ENCODE measurements at regions not wholly inside any gene's neighbourhood (a gene's known extent, or its start where the extent isn't known, plus 50 kb on each side); places are given as distances from the start of the nearest gene placed in this dataset.

DNA sequence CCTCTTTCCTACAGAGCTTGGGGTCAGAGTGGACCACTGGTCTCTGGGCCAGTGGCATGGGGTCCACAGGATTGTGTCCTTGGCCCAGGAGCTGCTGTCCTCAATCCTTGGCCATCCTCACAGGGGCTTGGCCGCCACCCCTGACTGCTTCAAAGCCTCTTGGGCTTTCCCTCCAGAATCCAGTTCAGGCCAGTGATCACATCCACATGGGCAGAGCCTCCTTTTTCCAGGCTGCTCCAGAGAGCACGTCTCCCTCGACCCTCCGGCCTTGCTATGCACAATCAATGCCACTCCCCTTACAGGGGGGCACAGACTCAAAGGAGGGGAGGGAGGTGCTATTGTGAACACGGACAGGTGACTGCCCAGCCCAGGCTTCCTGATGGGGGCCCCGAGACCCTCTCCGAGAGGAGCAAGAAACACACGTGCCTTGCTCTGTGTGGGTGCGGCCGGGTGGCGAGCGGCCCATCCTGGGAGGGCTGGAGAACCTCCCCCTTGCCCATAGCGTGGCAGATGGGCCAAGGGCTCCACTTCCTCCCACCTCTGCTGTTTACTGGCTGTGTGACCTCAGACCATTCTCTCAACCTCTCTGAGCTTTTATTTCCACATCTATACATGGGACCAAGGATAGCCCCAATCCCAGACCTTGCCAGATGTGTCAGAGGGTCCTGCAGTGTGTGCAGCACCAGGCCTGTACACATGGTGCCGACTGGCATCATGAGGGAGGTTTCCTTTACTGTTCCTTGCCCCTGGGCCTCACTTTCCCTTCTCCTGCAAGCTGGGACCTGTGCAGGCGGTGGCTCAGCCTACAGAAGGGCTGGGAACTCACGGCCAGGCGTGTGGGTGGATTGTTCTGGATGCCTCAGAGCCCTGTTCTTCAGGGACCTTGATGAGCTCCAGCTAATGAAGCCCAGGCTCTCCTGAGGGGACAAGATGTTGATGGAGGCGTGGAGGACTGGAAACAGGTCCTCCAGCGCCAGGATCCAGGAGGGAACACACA is 229.0 kb upstream of the GSE1 start:
- no peaks in the 10 kb centered on the region for H3K36me3 ChIP-seq (ENCODE audit: insufficient read depth, low read length)
- no peaks in the 10 kb centered on the region for H3K4me1 ChIP-seq (ENCODE audit: insufficient read depth, low read length)
- no peak overlapping the region for H3K27ac ChIP-seq (ENCODE audit: low read depth, low read length)
- no peak overlapping the region for H3K9ac ChIP-seq (ENCODE audit: low read depth, low read length)
- 92% methylated on average over 19 of the region's 19 CpGs for WGBS
- no peaks in the 10 kb centered on the region for H3K9me3 ChIP-seq (ENCODE audit: insufficient read depth, low read depth, low read length)
- no peak overlapping the region for H3K4me3 ChIP-seq (ENCODE audit: low read length)
- no peaks in the 10 kb centered on the region for H3K27me3 ChIP-seq (ENCODE audit: insufficient read depth, low read length)

DNA sequence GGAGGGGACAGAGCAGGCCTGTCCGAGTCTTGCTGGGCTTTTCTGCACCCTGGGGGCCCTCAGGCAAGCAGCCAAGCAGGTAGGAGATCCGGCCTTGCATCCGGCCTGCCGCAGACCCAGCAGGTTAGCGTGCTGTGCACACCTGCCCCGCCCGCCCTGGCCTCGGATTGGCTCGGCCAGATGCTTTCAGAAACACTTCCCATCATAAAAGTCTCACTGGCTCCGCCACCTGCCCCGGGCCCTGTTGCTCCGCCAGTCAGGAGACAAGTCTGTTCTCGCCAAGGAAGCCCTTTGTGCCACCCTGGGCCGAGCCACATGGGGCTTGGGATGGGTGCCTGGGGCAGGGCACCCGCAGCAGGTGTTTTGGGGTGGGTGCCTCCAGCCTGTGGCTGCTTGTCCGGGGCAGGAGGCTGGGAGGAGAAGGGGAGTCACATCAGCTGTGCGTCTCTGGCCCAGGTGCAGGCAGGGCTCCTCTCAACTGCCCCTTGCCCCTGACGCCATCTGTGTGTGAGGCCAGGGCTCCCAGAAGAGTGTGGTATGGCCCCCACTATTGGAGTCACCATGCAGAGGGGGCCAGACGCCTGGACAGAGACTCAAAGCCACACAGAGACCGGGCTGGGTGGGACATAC is 228.2 kb upstream of the GSE1 start:
- Histone ChIP-seq H3K4me3 (ENCODE audit: low read length) (no peak overlapping the region), H3K9me3 (ENCODE audit: insufficient read depth, low read depth, low read length) (no peaks in the 10 kb centered on the region), H3K36me3 (ENCODE audit: insufficient read depth, low read length) (no peaks in the 10 kb centered on the region), H3K27me3 (ENCODE audit: insufficient read depth, low read length) (no peaks in the 10 kb centered on the region), H3K27ac (ENCODE audit: low read depth, low read length) (no peak overlapping the region), H3K4me1 (ENCODE audit: insufficient read depth, low read length) (no peaks in the 10 kb centered on the region), H3K9ac (ENCODE audit: low read depth, low read length) (no peak overlapping the region)
- 84% methylated on average over 20 of the region's 20 CpGs for WGBS

GRCh38 chr16:85385463-85386331 is 227.4 kb upstream of the GSE1 start:
- Histone ChIP-seq H3K36me3 (ENCODE audit: insufficient read depth, low read length) (no peaks in the 10 kb centered on the region), H3K4me3 (ENCODE audit: low read length) (no peak overlapping the region), H3K9ac (ENCODE audit: low read depth, low read length) (no peak overlapping the region), H3K27ac (ENCODE audit: low read depth, low read length) (no peak overlapping the region), H3K9me3 (ENCODE audit: insufficient read depth, low read depth, low read length) (no peaks in the 10 kb centered on the region), H3K4me1 (ENCODE audit: insufficient read depth, low read length) (no peaks in the 10 kb centered on the region), H3K27me3 (ENCODE audit: insufficient read depth, low read length) (no peaks in the 10 kb centered on the region)
- WGBS: 92% methylated on average over 32 of the region's 32 CpGs

DNA sequence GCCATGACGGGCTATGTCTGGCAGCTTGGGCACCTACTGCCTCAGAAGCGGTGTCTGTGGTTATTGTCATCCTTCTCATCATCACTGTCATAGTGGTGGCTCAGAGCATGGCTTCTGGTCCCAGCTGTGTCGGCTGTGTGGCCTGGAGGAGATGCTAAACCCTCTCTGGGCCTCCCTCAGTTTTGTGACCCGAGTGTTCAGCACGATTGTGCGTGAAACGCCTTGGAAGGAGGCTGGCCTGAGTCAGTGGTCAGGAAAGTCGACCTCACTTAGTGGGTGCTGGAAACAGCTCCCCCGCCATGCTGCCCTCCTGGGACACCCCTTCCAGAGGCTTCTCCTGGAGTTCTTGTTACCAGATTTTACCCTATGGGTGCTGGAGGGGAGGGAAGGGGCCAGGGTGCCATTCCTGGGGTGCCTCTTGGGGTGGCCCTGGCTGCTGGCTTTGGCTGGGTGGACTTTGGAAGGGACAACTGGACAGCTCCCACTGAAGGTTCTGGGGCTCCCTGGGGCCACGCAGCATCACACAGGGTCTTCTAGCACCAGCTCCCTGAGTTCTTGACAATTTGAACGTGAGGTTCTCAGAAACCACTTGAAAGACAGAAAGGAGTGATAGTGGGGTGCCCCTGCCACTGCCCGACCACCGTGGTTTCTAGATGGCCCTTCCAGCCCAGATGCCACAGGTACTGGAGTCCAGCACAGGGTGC is 226.5 kb upstream of the GSE1 start:
- Histone ChIP-seq H3K4me3 (ENCODE audit: low read length) (no peak overlapping the region), H3K4me1 (ENCODE audit: insufficient read depth, low read length) (no peaks in the 10 kb centered on the region), H3K27ac (ENCODE audit: low read depth, low read length) (no peak overlapping the region), H3K36me3 (ENCODE audit: insufficient read depth, low read length) (no peaks in the 10 kb centered on the region), H3K9ac (ENCODE audit: low read depth, low read length) (no peak overlapping the region), H3K9me3 (ENCODE audit: insufficient read depth, low read depth, low read length) (no peaks in the 10 kb centered on the region), H3K27me3 (ENCODE audit: insufficient read depth, low read length) (no peaks in the 10 kb centered on the region)
- 93% methylated on average over 13 of the region's 13 CpGs for WGBS

DNA sequence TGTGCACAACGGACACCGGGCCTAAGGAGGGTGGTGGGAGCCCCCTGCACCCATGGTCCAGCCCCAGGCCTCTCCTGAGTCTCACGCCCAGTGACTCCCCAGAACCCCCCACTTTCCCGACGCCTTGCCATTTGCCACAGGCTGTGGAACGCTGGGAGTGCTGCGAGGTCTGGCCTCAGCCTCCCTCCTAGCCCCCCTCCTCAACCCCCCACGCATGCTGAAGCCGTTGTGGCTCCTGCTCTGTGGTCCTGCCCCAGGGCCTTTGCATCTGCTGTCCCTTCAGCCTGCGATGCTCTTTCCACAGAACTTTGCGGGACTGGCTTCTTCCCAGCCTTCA is 226.0 kb upstream of the GSE1 start:
- no peaks in the 10 kb centered on the region for H3K4me1 ChIP-seq (ENCODE audit: insufficient read depth, low read length)
- WGBS: 96% methylated on average over 11 of the region's 11 CpGs
- no peak overlapping the region for H3K9ac ChIP-seq (ENCODE audit: low read depth, low read length)
- no peaks in the 10 kb centered on the region for H3K9me3 ChIP-seq (ENCODE audit: insufficient read depth, low read depth, low read length)
- no peak overlapping the region for H3K27ac ChIP-seq (ENCODE audit: low read depth, low read length)
- H3K36me3 ChIP-seq (ENCODE audit: insufficient read depth, low read length): no peaks in the 10 kb centered on the region
- no peaks in the 10 kb centered on the region for H3K27me3 ChIP-seq (ENCODE audit: insufficient read depth, low read length)
- no peak overlapping the region for H3K4me3 ChIP-seq (ENCODE audit: low read length)

- Histone ChIP-seq H3K27me3 (ENCODE audit: insufficient read depth, low read length) (no peaks in the 10 kb centered on the region), H3K4me3 (ENCODE audit: low read length) (no peak overlapping the region), H3K27ac (ENCODE audit: low read depth, low read length) (no peak overlapping the region), H3K9ac (ENCODE audit: low read depth, low read length) (no peak overlapping the region), H3K4me1 (ENCODE audit: insufficient read depth, low read length) (no peaks in the 10 kb centered on the region), H3K36me3 (ENCODE audit: insufficient read depth, low read length) (no peaks in the 10 kb centered on the region), H3K9me3 (ENCODE audit: insufficient read depth, low read depth, low read length) (no peaks in the 10 kb centered on the region)
- 85% methylated on average over 2 of the region's 2 CpGs for WGBS
Measured at GRCh38 chr16:85387731-85388295, 225.3 kb upstream of the GSE1 start.

DNA sequence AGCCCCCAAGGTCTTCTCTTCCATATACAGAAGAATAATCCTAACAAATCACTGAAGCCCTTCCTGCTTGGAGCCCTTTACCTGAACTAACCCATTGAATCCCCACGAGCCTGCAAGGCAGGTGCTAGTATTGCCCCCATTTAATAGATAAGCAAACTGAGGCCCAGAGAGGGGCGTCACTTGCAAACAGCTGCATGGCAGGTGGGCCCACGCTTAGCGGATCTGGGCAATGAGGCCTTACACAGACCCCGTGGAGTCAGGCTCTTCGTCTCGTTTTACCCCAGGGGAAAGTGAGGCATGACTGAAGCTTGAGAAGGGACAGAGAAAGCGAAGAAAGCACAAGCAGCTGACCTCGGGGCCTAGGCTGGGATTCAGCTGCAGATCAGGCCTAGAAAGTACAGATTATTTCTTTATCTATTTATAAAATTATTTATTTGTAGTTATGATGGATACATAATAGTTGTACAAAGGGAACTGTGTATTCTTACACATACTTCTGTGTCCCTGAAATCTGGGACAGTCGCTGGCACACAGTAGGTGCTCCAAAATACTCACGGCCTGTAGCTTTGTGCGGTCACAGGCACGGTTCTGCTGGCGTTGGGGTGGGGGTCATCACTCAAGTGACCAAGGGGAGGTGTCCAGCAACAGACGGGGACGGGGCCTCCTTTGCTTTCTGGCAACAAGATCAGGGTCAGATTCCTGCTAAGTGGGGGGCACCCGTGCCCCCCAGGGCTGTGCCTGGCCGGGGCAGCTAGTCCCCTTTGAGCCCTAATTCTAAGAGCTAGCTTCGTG is 223.2 kb upstream of the GSE1 start:
- Histone ChIP-seq H3K4me3 (ENCODE audit: low read length) (no peak overlapping the region), H3K4me1 (ENCODE audit: insufficient read depth, low read length) (no peaks in the 10 kb centered on the region; the same call in none of the 2 replicates), H3K36me3 (ENCODE audit: insufficient read depth, low read length) (no peaks in the 10 kb centered on the region), H3K27ac (ENCODE audit: low read depth, low read length) (no peak overlapping the region), H3K27me3 (ENCODE audit: insufficient read depth, low read length) (no peaks in the 10 kb centered on the region), H3K9me3 (ENCODE audit: insufficient read depth, low read depth, low read length) (no peaks in the 10 kb centered on the region), H3K9ac (ENCODE audit: low read depth, low read length) (no peak overlapping the region)
- WGBS: 83% methylated on average over 19 of the region's 19 CpGs

- 93% methylated on average over 21 of the region's 24 CpGs for WGBS
Measured at GRCh38 chr16:85390511-85391174, 222.5 kb upstream of the GSE1 start.

GRCh38 chr16:85391175-85391707 is 221.9 kb upstream of the GSE1 start:
- 87% methylated on average over 14 of the region's 14 CpGs for WGBS
- H3K4me3 ChIP-seq (ENCODE audit: low read length): no peak overlapping the region
- no peaks in the 10 kb centered on the region for H3K36me3 ChIP-seq (ENCODE audit: insufficient read depth, low read length)
- H3K27me3 ChIP-seq (ENCODE audit: insufficient read depth, low read length): no peaks in the 10 kb centered on the region
- no peak overlapping the region for H3K9ac ChIP-seq (ENCODE audit: low read depth, low read length)
- no peaks in the 10 kb centered on the region for H3K9me3 ChIP-seq (ENCODE audit: insufficient read depth, low read depth, low read length)
- H3K27ac ChIP-seq (ENCODE audit: low read depth, low read length): no peak overlapping the region
- peaks cover 5% of the 10 kb centered on the region for H3K4me1 ChIP-seq (ENCODE audit: insufficient read depth, low read length)

More at GRCh38 chr16:85390511-85391174, 222.5 kb upstream of the GSE1 start:
- H3K27ac ChIP-seq (ENCODE audit: low read depth, low read length): no peak overlapping the region
- no peaks in the 10 kb centered on the region; the same call in none of the 2 replicates for H3K4me1 ChIP-seq (ENCODE audit: insufficient read depth, low read length)
- no peaks in the 10 kb centered on the region for H3K36me3 ChIP-seq (ENCODE audit: insufficient read depth, low read length)
- H3K27me3 ChIP-seq (ENCODE audit: insufficient read depth, low read length): no peaks in the 10 kb centered on the region
- no peak overlapping the region for H3K9ac ChIP-seq (ENCODE audit: low read depth, low read length)
- no peaks in the 10 kb centered on the region for H3K9me3 ChIP-seq (ENCODE audit: insufficient read depth, low read depth, low read length)
- H3K4me3 ChIP-seq (ENCODE audit: low read length): no peak overlapping the region
